Caco-2 (cell line): ENCODE measurements at regions not wholly inside any gene's neighbourhood (a gene's known extent, or its start where the extent isn't known, plus 50 kb on each side); places are given as distances from the start of the nearest gene placed in this dataset.

ENCODE experiments used
- BruUV-seq: library from RNA; stranded (reverse); fragments of 400-500 nt; replicated peaks from 2 replicates; lab custom pipeline; 2021; lab: Mats Ljungman, UMichigan
- CTCF ChIA-PET: fragments of 300-600 bp; sonication (Branson Sonifier 250); formaldehyde crosslinking; loops from one replicate; lab custom pipeline; 2022; ENCODE audit warnings: antibody characterized with exemption; lab: Charles Lee
- POLR2A ChIA-PET: fragments of 300-600 bp; sonication (Branson Sonifier 250); formaldehyde crosslinking; loops from one replicate; lab custom pipeline; 2022; ENCODE audit warnings: antibody characterized with exemption; lab: Charles Lee
- DNase-seq, 2 experiments: peaks; one replicate each; pipeline versions ENCODE4 v3.0.0 to v3.0.0-alpha.2; 2020 to 2022
- H3K27me3 ChIP-seq: replicated peaks from 2 replicates; pipeline ENCODE4 v1.6.0; 2011; ENCODE audit warnings: low read length; ENCODE audit not compliant: control insufficient read depth, insufficient read depth
- H3K36me3 ChIP-seq: 2 replicates; pipeline ENCODE4 v1.5.1; 2011; ENCODE audit warnings: low read length; ENCODE audit not compliant: control insufficient read depth, insufficient read depth
- H3K4me1 ChIP-seq: fragments of 250-450 bp; sonication (Bioruptor Pico); 2 replicates; pipeline ENCODE4 v1.5.1; 2020; ENCODE audit warnings: mild to moderate bottlenecking
- H3K4me3 ChIP-seq: 2 replicates; pipeline ENCODE4 v1.5.1; 2011; ENCODE audit warnings: low read depth, mild to moderate bottlenecking, control low read depth, low read length
- H3K9me3 ChIP-seq: fragments of 250-450 bp; sonication (Bioruptor Pico); 2 replicates; pipeline ENCODE4 v1.5.1; 2020; ENCODE audit warnings: mild to moderate bottlenecking, moderate library complexity
- H3K27ac Mint-ChIP-seq: one replicate; pipeline ENCODE4 v1.8.0; 2022; ENCODE audit warnings: mixed read lengths; ENCODE audit not compliant: unreplicated experiment
- H3K27me3 Mint-ChIP-seq: one replicate; pipeline ENCODE4 v1.8.0; 2022; ENCODE audit warnings: mixed read lengths; ENCODE audit not compliant: insufficient read depth, unreplicated experiment
- H3K36me3 Mint-ChIP-seq: one replicate; pipeline ENCODE4 v1.8.0; 2022; ENCODE audit warnings: mild to moderate bottlenecking, mixed read lengths; ENCODE audit not compliant: insufficient read depth, unreplicated experiment
- H3K4me1 Mint-ChIP-seq: one replicate; pipeline ENCODE4 v1.8.0; 2022; ENCODE audit warnings: low read depth, mixed read lengths; ENCODE audit not compliant: unreplicated experiment
- H3K4me3 Mint-ChIP-seq: one replicate; pipeline ENCODE4 v1.8.0; 2022; ENCODE audit warnings: mild to moderate bottlenecking, moderate library complexity, mixed read lengths; ENCODE audit not compliant: unreplicated experiment
- H3K9me3 Mint-ChIP-seq: one replicate; pipeline ENCODE4 v1.8.0; 2022; ENCODE audit warnings: mixed read lengths; ENCODE audit not compliant: unreplicated experiment
- CTCF ChIP-seq, 2 experiments: fragments of 200-600 bp in 1 of 2; IDR thresholded peaks; 1 replicate in 1 of 2; 2 replicates in 1 of 2; pipeline versions ENCODE4 v1.5.1 to v1.8.0; 2011 to 2022; ENCODE audit warnings: antibody characterized with exemption in 1 of 2, control low read depth in 1 of 2, inconsistent platforms in 1 of 2, low read depth in 1 of 2, low read length in 1 of 2, mild to moderate bottlenecking in 1 of 2, moderate library complexity in 1 of 2; ENCODE audit not compliant: insufficient read depth in 1 of 2, severe bottlenecking in 1 of 2, unreplicated experiment in 1 of 2
- intact Hi-C: fragments of 100-400 bp; cut with micrococcal nuclease; formaldehyde crosslinking; loops from one replicate; pipeline ENCODE4 v1.10.0; 2022; ENCODE audit not compliant: unreplicated experiment

- no peak for DNase-seq
- no peak overlapping the region for H3K4me3 Mint-ChIP-seq
- no peaks in the 10 kb centered on the region for H3K4me1 Mint-ChIP-seq
- Histone ChIP-seq H3K4me3 (no peak overlapping the region), H3K27me3 (no peaks in the 10 kb centered on the region), H3K36me3 (no peaks in the 10 kb centered on the region), H3K4me1 (no peaks in the 10 kb centered on the region), H3K9me3 (no peaks in the 10 kb centered on the region)
- H3K27me3 Mint-ChIP-seq, result peaks cover 7% of the 10 kb centered on the region
- POLR2A ChIA-PET, result no interaction called here
- no TSS peak for BruUV-seq
- H3K9me3 Mint-ChIP-seq, result no peaks in the 10 kb centered on the region
- TF ChIP-seq CTCF (IDR thresholded peaks at IDR 0.05; ENCODE audit: insufficient read depth in 1 of 2, low read depth in 1 of 2, low read length in 1 of 2, severe bottlenecking in 1 of 2, unreplicated experiment in 1 of 2), result no peak
- no peaks in the 10 kb centered on the region for H3K36me3 Mint-ChIP-seq
- CTCF ChIA-PET, result no interaction called here
- intact Hi-C loops, result no loop called here
- no peak overlapping the region for H3K27ac Mint-ChIP-seq
Observed at GRCh38 chr7:19407270-19407669, 262.0 kb upstream of the FERD3L start.

- no peaks in the 10 kb centered on the region for H3K36me3 ChIP-seq
- intact Hi-C loops, result no loop called here
- H3K4me1 Mint-ChIP-seq, result no peaks in the 10 kb centered on the region
- no peaks in the 10 kb centered on the region for H3K27me3 ChIP-seq
- ChIA-PET CTCF (no interaction called here), POLR2A (no interaction called here)
- H3K9me3 ChIP-seq, result no peaks in the 10 kb centered on the region
- peaks cover 3% of the 10 kb centered on the region for H3K27me3 Mint-ChIP-seq
- H3K9me3 Mint-ChIP-seq, result no peaks in the 10 kb centered on the region
- no peaks in the 10 kb centered on the region for H3K4me1 ChIP-seq
- TF ChIP-seq CTCF (IDR thresholded peaks at IDR 0.05; ENCODE audit: insufficient read depth in 1 of 2, low read depth in 1 of 2, low read length in 1 of 2, severe bottlenecking in 1 of 2, unreplicated experiment in 1 of 2), result no peak
- no peak overlapping the region for H3K4me3 Mint-ChIP-seq
- DNase-seq, result no peak
- BruUV-seq, result no TSS peak
- H3K36me3 Mint-ChIP-seq, result no peaks in the 10 kb centered on the region
- no peak overlapping the region for H3K4me3 ChIP-seq
- no peak overlapping the region for H3K27ac Mint-ChIP-seq
Observed at GRCh38 chr7:19405541-19405940, 260.3 kb upstream of the FERD3L start.

GRCh38 chr7:19404912-19405329 lies 259.7 kb upstream of the FERD3L start:
- Mint-ChIP-seq H3K4me3 (no peak overlapping the region), H3K27me3 (peaks cover 3% of the 10 kb centered on the region), H3K9me3 (no peaks in the 10 kb centered on the region), H3K36me3 (no peaks in the 10 kb centered on the region), H3K4me1 (no peaks in the 10 kb centered on the region), H3K27ac (no peak overlapping the region)
- intact Hi-C loops, result no loop called here
- no TSS peak for BruUV-seq
- no peak for DNase-seq
- ChIA-PET CTCF (no interaction called here), POLR2A (no interaction called here)
- no peak for TF ChIP-seq CTCF (IDR thresholded peaks at IDR 0.05; ENCODE audit: insufficient read depth in 1 of 2, low read depth in 1 of 2, low read length in 1 of 2, severe bottlenecking in 1 of 2, unreplicated experiment in 1 of 2)
- Histone ChIP-seq H3K27me3 (no peaks in the 10 kb centered on the region), H3K4me1 (no peaks in the 10 kb centered on the region), H3K36me3 (no peaks in the 10 kb centered on the region), H3K4me3 (no peak overlapping the region), H3K9me3 (no peaks in the 10 kb centered on the region)
